ENCODE measurements at regions not wholly inside any gene's neighbourhood (a gene's known extent, or its start where the extent isn't known, plus 50 kb on each side); places are given as distances from the start of the nearest gene placed in this dataset.

DNA sequence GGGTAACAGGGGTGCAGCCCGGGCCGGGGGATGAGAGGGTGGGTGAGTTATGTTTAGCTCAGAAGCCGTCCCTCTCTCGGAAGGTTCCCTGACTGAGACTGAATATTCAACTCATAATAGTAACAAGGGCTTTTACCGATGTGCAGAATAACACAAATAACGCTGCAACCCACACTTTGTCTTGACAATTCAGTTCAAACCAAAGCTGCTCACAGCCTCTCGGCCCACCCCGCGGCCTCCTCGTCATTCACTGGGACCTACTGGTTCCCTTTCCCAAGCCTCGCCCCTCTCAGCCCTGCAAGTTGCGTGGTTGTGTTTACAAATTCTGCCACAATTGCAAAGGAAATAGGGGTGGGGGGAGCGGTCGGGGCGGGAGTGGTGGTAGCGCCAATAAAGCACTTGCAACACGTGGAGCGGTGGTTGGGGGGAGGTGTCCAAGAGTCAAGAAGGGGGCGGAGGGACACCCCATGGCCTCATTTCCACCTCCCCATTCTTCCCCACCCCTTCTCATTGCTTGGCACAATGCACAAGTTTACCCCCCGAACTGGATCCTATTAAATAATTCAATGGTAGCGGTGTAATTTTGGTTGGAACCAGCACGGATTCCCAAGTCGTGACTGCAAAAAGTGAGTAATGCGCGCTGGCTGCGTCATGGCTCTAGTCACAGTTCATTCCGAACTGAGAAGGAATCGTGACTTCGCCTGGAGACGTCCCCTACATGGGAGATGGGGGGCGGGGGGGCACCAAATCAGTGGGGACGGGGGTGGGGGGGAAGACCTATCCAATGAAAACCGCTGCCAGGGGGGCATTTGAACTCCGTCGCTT, 102.0 kb upstream of the HSD17B12 start:
- TF ChIP-seq, protein P1, sequence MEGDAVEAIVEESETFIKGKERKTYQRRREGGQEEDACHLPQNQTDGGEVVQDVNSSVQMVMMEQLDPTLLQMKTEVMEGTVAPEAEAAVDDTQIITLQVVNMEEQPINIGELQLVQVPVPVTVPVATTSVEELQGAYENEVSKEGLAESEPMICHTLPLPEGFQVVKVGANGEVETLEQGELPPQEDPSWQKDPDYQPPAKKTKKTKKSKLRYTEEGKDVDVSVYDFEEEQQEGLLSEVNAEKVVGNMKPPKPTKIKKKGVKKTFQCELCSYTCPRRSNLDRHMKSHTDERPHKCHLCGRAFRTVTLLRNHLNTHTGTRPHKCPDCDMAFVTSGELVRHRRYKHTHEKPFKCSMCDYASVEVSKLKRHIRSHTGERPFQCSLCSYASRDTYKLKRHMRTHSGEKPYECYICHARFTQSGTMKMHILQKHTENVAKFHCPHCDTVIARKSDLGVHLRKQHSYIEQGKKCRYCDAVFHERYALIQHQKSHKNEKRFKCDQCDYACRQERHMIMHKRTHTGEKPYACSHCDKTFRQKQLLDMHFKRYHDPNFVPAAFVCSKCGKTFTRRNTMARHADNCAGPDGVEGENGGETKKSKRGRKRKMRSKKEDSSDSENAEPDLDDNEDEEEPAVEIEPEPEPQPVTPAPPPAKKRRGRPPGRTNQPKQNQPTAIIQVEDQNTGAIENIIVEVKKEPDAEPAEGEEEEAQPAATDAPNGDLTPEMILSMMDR (IDR thresholded peaks at IDR 0.05): no peak
- TF ChIP-seq EZH2 (IDR thresholded peaks at IDR 0.05; ENCODE audit: borderline replicate concordance, insufficient read depth, low read depth, low read length, poor library complexity, severe bottlenecking): no peak
- Histone ChIP-seq H3K4me2 (replicated peaks; ENCODE audit: low read depth, low read length, poor library complexity, severe bottlenecking) (peak overlapping the region; percentile 90), H3K9ac (ENCODE audit: low read length) (peak overlapping the region; percentile 59), H4K20me1 (ENCODE audit: control insufficient read depth, insufficient read depth, low read length, poor library complexity, severe bottlenecking) (no peaks in the 10 kb centered on the region), H3K27me3 (replicated peaks in 1 of 4; ENCODE audit: control extremely low read depth in 1 of 4, control insufficient read depth in 3 of 4, insufficient read depth in 4 of 4, low read length in 3 of 4) (peaks cover 0 to 97% (median 67%) of the 10 kb centered on the region in 4 experiments), H3K79me2 (ENCODE audit: control insufficient read depth, insufficient read depth, low read length) (no peaks in the 10 kb centered on the region), H3K36me3 (replicated peaks in 1 of 2; ENCODE audit: control extremely low read depth in 1 of 2, control insufficient read depth in 1 of 2, extremely low read depth in 1 of 2, insufficient read depth in 2 of 2, low read length in 1 of 2) (no peaks in the 10 kb centered on the region), H3K4me1 (ENCODE audit: control insufficient read depth in 2 of 2, insufficient read depth in 2 of 2, low read length in 2 of 2) (peaks cover 40 to 57% of the 10 kb centered on the region in 2 donors), H3K27ac (ENCODE audit: low read length in 2 of 2) (no peak overlapping the region), H2AFZ (ENCODE audit: insufficient read depth, low read depth, low read length, poor library complexity, severe bottlenecking) (peak overlapping the region; percentile 70), H3K9me3 (ENCODE audit: control extremely low read depth in 1 of 3, control insufficient read depth in 2 of 3, insufficient read depth in 1 of 3, low read length in 2 of 3) (peaks cover 0 to 28% (median 0%) of the 10 kb centered on the region in 3 donors), H3K4me3 (ENCODE audit: control extremely low read depth in 1 of 5, extremely low read depth in 1 of 5, insufficient read depth in 1 of 5, low read depth in 2 of 5, low read length in 4 of 5) (peak overlapping the region in 4 of 5 experiments; percentile 19 to 67 (median 49))
- H3K27ac Mint-ChIP-seq: no peak overlapping the region
- intact Hi-C loops (cut with micrococcal nuclease): no loop called here
- ChIA-PET CTCF (interaction anchor here (1.6 kb wide), 1 partner anchor 10 kb away, joined by 4 read pairs; no protein-coding TSS in a partner anchor), POLR2A (no interaction called here)
- no peak for ATAC-seq (ENCODE audit: low read depth)
- peaks cover 58% of the 10 kb centered on the region for H3K4me1 Mint-ChIP-seq
- WGBS (ENCODE audit: insufficient coverage): 4% methylated on average over 13 of the region's 35 CpGs
- no peaks in the 10 kb centered on the region for H3K9me3 Mint-ChIP-seq (ENCODE audit: insufficient read depth)
- H3K4me3 Mint-ChIP-seq: peak overlapping the region; percentile 89
- H3K27me3 Mint-ChIP-seq: peaks cover 89% of the 10 kb centered on the region
- no peak for DNase-seq

Data from B cell (primary cell).